ENCODE measurements at regions not wholly inside any gene's neighbourhood (a gene's known extent, or its start where the extent isn't known, plus 50 kb on each side); places are given as distances from the start of the nearest gene placed in this dataset.

DNA sequence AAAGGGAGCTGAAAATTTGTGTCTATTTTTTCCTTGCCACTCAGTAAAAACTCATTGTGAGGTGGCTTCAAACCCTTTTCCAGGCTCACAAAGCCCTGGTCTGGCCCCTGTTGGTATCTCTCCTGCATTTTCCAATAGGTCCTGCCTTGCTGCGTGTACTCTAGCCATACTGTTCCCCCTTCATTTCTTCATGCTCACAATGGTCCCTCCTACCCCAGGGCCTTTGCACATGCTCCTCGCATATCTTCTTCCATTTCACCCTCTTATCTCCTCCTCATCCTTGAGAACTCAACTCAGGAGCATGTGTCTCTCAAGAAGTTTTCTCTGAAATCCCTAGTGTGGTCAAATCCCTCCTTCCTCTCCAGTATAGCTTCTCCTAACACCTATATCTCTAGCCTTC, 186.6 kb downstream of the MBOAT1 start:
- no peak for TF ChIP-seq POLR2AphosphoS5 (IDR thresholded peaks at IDR 0.05; ENCODE audit: insufficient read depth in 1 of 2, low read depth in 1 of 2)
- TF ChIP-seq, protein P1, sequence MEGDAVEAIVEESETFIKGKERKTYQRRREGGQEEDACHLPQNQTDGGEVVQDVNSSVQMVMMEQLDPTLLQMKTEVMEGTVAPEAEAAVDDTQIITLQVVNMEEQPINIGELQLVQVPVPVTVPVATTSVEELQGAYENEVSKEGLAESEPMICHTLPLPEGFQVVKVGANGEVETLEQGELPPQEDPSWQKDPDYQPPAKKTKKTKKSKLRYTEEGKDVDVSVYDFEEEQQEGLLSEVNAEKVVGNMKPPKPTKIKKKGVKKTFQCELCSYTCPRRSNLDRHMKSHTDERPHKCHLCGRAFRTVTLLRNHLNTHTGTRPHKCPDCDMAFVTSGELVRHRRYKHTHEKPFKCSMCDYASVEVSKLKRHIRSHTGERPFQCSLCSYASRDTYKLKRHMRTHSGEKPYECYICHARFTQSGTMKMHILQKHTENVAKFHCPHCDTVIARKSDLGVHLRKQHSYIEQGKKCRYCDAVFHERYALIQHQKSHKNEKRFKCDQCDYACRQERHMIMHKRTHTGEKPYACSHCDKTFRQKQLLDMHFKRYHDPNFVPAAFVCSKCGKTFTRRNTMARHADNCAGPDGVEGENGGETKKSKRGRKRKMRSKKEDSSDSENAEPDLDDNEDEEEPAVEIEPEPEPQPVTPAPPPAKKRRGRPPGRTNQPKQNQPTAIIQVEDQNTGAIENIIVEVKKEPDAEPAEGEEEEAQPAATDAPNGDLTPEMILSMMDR (IDR thresholded peaks at IDR 0.05) = no peak
- no peak for TF ChIP-seq POLR2A (IDR thresholded peaks at IDR 0.05)
